SK-N-MC (cell line): ENCODE measurements at regions not wholly inside any gene's neighbourhood (a gene's known extent, or its start where the extent isn't known, plus 50 kb on each side); places are given as distances from the start of the nearest gene placed in this dataset.

Experiments
- EZH2 ChIP-seq: fragments of 200-600 bp; sonication (generic); IDR thresholded peaks from one replicate; pipeline ENCODE4 v1.6.1; 2017; ENCODE audit warnings: antibody characterized with exemption
- POLR2AphosphoS5 ChIP-seq: IDR thresholded peaks from 2 replicates; pipeline ENCODE4 v1.6.1; 2012; ENCODE audit warnings: mild to moderate bottlenecking, low read depth, low read length, borderline replicate concordance

GRCh38 chr10:128751284-128751683 is 625.1 kb upstream of the MKI67 start:
- no peak for TF ChIP-seq EZH2
- TF ChIP-seq POLR2AphosphoS5: no peak
